Psoas muscle (tissue), 7 donors: ENCODE measurements at regions not wholly inside any gene's neighbourhood (a gene's known extent, or its start where the extent isn't known, plus 50 kb on each side); places are given as distances from the start of the nearest gene placed in this dataset.
"Not testable (repeated sequence)": the region's sequence is repeated elsewhere in the genome, so short reads cannot be mapped to it uniquely, and the experiment has no call there.

Experiments used
- ATAC-seq, 4 donors: fragments of 200-7000 bp; cut with Tn5 transposase; one replicate each; pipeline ENCODE4 v1.9.1; 2020; ENCODE audit warnings: moderate library complexity in 3 of 4, mild to moderate bottlenecking in 2 of 4
- DNase-seq, 2 donors: peaks; one replicate each; pipeline ENCODE4 v3.0.0-alpha.2; 2020
- H3K27ac ChIP-seq: fragments of 200-600 bp; one replicate; pipeline ENCODE4 v1.8.0; 2022
- H3K27me3 ChIP-seq, 3 donors: fragments of 200-600 bp in 1 of 3; one replicate each; pipeline versions ENCODE4 v1.6.1 to v1.8.0; 2013 to 2022; ENCODE audit warnings: low read length in 2 of 3, mild to moderate bottlenecking in 2 of 3, moderate library complexity in 1 of 3; ENCODE audit not compliant: insufficient read depth in 3 of 3
- H3K36me3 ChIP-seq, 2 donors: fragments of 200-600 bp in 1 of 2; one replicate each; pipeline versions ENCODE4 v1.6.1 to v1.8.0; 2013 to 2022; ENCODE audit warnings: low read depth in 1 of 2, mild to moderate bottlenecking in 1 of 2, moderate library complexity in 1 of 2; ENCODE audit not compliant: insufficient read depth in 1 of 2
- H3K4me1 ChIP-seq: fragments of 200-600 bp; one replicate; pipeline ENCODE4 v1.8.0; 2022
- H3K4me3 ChIP-seq: fragments of 200-600 bp; one replicate; pipeline ENCODE4 v1.8.0; 2022; ENCODE audit warnings: mild to moderate bottlenecking
- H3K9me3 ChIP-seq: fragments of 200-600 bp; one replicate; pipeline ENCODE4 v1.8.0; 2022
- CTCF ChIP-seq: fragments of 200-600 bp; IDR thresholded peaks from one replicate; pipeline ENCODE4 v1.8.0; 2022; ENCODE audit warnings: antibody characterized with exemption
- WGBS, 3 donors: extraction: QIAGEN DNeasy Blood & Tissue Kit; methylation state at CpG; one replicate each; pipeline versions ENCODE4 v1.1.6 to v1.1.7; 2013; 5-methylcytosine and 5-hydroxymethylcytosine counted together
- intact Hi-C, 2 donors: fragments of 100-400 bp; cut with DNase I; formaldehyde crosslinking; loops; one replicate each; pipeline versions ENCODE4 v1.11.0 to v1.14.2; 2022
- donor health status: healthy with polysubstance abuse.
- donor health status: DM: no; HTN: no; CAD: no; lungs with moderate emphysema.
- donor health status: Bipolar disorder and iron deficiency.
- donor health status: healthy.
- donor health status: DM: yes; HTN: yes; CAD: no.
- donor health status: DM: no; HTN: no; CAD: no.
- donor health status: DM: yes; HTN: yes; CAD: no.

- WGBS, 3 donors, result 97 to 100% (median 100%) methylated on average over 1 of the region's 1 CpG
- TF ChIP-seq CTCF, result no peak
- peaks cover 57% of the 10 kb centered on the region for H3K4me1 ChIP-seq
- no peaks in the 10 kb centered on the region for H3K27me3 ChIP-seq
- ATAC-seq, result no peak
- H3K27ac ChIP-seq, result no peak overlapping the region
- DNase-seq, result no peak
- no peak overlapping the region for H3K4me3 ChIP-seq
- intact Hi-C loops, result no loop called here
- peaks cover 0 to 31% of the 10 kb centered on the region in 2 donors for H3K36me3 ChIP-seq
- H3K9me3 ChIP-seq, result no peaks in the 10 kb centered on the region
These were observed 246.4 kb upstream of the MKLN1 start for GRCh38 chr7:131081308-131081707.

- 42 to 71% (median 53%) methylated on average over 1 of the region's 1 CpG for WGBS, 3 donors
- no peak for ATAC-seq
- Histone ChIP-seq H3K27me3 (no peaks in the 10 kb centered on the region), H3K9me3 (no peaks in the 10 kb centered on the region), H3K36me3 (peaks cover 0 to 44% of the 10 kb centered on the region in 2 donors), H3K4me3 (no peak overlapping the region), H3K27ac (no peak overlapping the region), H3K4me1 (peaks cover 56% of the 10 kb centered on the region)
- intact Hi-C loops, result no loop called here
- TF ChIP-seq CTCF, result no peak
- DNase-seq, result no peak
These were observed 243.9 kb upstream of the MKLN1 start for GRCh38 chr7:131083781-131084180.

- H3K9me3 ChIP-seq, DNase-seq, H3K27me3 ChIP-seq, ATAC-seq, intact Hi-C loops, H3K4me3 ChIP-seq: not testable (repeated sequence)
- H3K27ac ChIP-seq, result peak overlapping the region; percentile 24
- peaks cover 61% of the 10 kb centered on the region for H3K4me1 ChIP-seq
- H3K36me3 ChIP-seq, result peaks cover 0 to 41% of the 10 kb centered on the region in 2 donors
- 52 to 96% (median 53%) methylated on average over 1 of the region's 1 CpG for WGBS, 3 donors
These were observed 243.3 kb upstream of the MKLN1 start for GRCh38 chr7:131084336-131084735.

GRCh38 chr7:131087756-131088658, 239.7 kb upstream of the MKLN1 start:
- TF ChIP-seq CTCF, result no peak
- peaks cover 0 to 53% of the 10 kb centered on the region in 2 donors for H3K36me3 ChIP-seq
- no peaks in the 10 kb centered on the region for H3K27me3 ChIP-seq
- H3K9me3 ChIP-seq, result no peaks in the 10 kb centered on the region
- no peak for DNase-seq
- WGBS, 3 donors, result 62 to 73% (median 72%) methylated on average over 8 of the region's 8 CpGs
- no peak overlapping the region for H3K27ac ChIP-seq
- peaks cover 79% of the 10 kb centered on the region for H3K4me1 ChIP-seq
- no peak overlapping the region for H3K4me3 ChIP-seq
- intact Hi-C loops, result no loop called here
- ATAC-seq, result no peak

GRCh38 chr7:131090188-131090587, 237.5 kb upstream of the MKLN1 start:
- TF ChIP-seq CTCF, result no peak
- Histone ChIP-seq H3K9me3 (no peaks in the 10 kb centered on the region), H3K4me1 (peaks cover 66% of the 10 kb centered on the region), H3K4me3 (no peak overlapping the region), H3K27me3 (no peaks in the 10 kb centered on the region), H3K36me3 (peaks cover 0 to 58% of the 10 kb centered on the region in 2 donors), H3K27ac (no peak overlapping the region)
- ATAC-seq (no peak), DNase-seq (no peak)
- 81 to 88% (median 82%) methylated on average over 2 of the region's 2 CpGs for WGBS, 3 donors
- intact Hi-C loops, result no loop called here
